GM19023 (cell line): ENCODE measurements at regions not wholly inside any gene's neighbourhood (a gene's known extent, or its start where the extent isn't known, plus 50 kb on each side); places are given as distances from the start of the nearest gene placed in this dataset.
"Not testable (repeated sequence)": the region's sequence is repeated elsewhere in the genome, so short reads cannot be mapped to it uniquely, and the experiment has no call there.

Source experiments
- ATAC-seq: cut with Tn5 transposase; IDR thresholded peaks from one replicate; pipeline ENCODE4 v1.9.1; 2021; ENCODE audit warnings: mild to moderate bottlenecking, moderate library complexity; ENCODE audit not compliant: unreplicated experiment

DNA sequence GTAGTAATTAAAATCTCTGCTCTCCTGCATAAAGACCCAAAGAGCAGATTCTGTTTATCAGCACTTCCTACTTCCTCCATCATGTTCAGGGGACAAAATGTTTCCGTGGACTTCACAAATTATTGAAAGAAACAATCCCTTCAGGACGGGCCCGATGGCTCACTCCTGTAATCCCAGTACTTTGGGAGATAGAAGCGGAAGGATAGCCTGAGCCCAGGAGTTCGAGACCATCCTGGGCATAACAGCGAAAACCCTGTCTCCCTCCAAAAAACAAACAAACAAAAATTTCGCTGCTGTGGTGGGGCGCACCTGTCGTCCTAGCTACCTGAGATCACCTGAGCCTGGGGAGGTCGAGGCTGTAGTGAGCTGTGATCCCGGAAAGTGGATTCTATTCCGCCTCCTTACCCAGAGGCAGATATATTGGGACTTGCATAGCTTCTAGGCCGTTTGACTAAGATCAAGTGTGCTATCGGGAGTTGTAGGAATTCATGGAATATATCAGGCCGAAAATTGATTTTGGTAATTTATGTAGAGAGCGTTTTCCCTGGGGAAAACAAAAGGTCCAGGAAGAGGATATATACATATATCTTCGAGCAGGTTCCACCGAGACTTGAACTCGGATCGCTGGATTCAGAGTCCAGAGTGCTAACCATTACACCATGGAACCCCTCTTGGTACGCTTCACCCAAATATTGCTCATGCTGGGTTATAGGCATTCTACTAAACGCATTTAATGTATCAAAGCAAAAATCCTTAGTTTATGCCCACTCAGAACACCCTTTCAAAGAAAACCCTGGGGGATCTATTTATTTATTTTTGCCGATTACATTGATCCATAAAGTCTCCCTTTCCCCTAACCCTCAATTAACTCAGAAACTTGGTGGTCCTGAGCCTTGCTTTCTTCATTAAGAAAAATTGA lies 74.5 kb upstream of the ZNF184 start:
- ATAC-seq: no peak

DNA sequence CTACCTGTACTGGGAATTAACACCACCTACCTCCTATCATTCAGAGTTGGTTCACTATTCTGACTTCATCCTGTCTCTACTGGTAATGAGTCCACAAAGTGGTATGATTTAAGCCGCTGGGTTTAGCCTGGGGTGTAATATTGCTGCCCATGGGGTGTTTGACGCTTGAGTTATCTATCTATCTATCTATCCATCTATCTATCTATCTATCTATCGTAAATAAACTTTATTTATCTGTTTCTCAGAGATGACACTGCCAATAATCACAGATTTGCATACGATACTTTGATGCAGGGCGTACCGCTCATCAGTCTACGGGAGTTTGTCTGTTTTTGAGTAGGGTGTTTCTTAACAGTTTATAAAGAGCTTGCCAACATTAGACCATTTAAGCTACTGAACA lies 73.6 kb upstream of the ZNF184 start:
- ATAC-seq: no peak

- ATAC-seq: no peak
These were observed 72.6 kb upstream of the ZNF184 start for GRCh38 chr6:27545271-27546046.

DNA sequence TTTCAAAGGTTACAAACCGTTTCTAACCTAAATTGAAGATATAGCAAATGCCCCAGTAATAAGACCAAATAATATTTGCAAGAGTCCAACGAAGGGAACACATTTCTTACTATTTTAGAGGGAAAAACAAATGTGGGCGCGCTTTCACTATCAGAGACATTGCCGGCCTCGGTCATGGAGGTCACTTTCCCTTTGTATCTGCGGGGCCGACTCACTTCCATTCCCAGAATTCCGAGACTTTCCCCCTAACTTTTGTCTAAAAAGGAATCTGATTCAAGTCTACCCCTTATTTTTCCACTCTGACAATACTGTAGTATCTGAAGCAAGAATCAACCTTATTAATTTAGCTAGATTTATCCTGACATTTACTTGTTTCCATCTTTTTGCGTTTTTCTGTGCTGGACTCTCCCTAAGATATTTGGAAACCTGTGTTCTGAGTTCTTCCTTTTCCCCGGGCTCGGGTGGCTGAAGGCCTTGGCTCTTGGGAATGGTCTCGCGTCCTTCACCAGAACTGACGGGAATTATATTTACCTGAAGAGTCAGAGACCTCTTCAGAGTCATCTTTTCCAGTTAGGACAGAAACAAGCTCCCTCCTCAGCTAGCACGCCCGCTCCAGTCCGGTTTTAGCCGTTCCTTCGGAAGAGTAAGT lies 71.8 kb upstream of the ZNF184 start:
- no peak for ATAC-seq

GRCh38 chr6:27544135-27544534 lies 71.2 kb upstream of the ZNF184 start:
- not testable (repeated sequence) for ATAC-seq

DNA sequence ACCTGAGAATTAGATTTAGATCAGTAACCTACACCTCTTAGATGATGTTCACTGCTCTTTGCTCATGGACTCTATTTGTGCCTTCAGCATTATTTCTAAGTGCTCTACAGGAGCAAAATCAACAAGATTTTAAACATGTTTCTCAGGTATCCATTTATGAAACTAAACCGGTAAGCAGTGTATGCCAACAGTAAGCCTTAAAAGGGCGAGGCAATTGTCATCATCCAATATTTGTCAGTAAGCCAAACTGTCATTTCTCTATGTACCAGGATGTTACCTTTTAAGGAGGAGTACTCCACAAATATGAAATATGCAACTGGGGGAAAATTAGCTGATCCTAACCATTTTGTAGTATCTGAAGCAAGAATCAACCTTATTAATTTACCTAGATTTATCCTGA lies 69.6 kb upstream of the ZNF184 start:
- ATAC-seq: no peak

GRCh38 chr6:27541933-27542297 lies 69.0 kb upstream of the ZNF184 start:
- no peak for ATAC-seq

DNA sequence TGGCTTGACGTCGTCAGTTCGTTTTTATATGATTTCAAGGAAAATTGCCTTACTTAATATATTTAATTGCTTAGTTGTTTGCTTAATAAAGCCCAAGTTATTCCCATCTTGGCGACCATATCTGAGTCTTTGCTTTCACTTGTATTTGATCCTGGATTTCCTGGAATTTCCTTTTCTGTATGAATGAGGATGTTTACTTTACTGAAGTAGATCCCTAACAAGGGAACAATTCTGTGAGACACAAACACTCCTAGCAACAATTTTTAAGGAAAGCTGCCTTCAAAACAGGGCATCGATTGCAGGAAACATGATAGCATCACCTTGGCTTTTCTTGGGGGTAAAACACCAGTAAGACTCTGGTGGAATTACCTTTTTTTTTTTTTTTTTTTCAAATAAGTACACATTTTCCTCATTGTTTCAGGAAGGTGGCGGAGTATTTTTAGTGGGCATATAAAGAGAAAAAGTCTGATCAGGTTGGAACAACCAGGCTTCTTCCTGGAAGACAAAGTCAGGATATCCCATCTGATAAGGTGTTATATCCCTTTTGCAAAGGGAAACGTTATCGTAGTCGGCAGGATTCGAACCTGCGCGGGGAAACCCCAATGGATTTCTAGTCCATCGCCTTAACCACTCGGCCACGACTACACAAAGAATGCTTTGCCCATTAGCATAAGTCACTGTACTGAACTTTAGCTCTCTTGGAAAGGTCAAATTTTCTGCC lies 68.5 kb upstream of the ZNF184 start:
- no peak for ATAC-seq

- ATAC-seq: no peak
These were observed 66.6 kb upstream of the ZNF184 start for GRCh38 chr6:27539551-27539950.

DNA sequence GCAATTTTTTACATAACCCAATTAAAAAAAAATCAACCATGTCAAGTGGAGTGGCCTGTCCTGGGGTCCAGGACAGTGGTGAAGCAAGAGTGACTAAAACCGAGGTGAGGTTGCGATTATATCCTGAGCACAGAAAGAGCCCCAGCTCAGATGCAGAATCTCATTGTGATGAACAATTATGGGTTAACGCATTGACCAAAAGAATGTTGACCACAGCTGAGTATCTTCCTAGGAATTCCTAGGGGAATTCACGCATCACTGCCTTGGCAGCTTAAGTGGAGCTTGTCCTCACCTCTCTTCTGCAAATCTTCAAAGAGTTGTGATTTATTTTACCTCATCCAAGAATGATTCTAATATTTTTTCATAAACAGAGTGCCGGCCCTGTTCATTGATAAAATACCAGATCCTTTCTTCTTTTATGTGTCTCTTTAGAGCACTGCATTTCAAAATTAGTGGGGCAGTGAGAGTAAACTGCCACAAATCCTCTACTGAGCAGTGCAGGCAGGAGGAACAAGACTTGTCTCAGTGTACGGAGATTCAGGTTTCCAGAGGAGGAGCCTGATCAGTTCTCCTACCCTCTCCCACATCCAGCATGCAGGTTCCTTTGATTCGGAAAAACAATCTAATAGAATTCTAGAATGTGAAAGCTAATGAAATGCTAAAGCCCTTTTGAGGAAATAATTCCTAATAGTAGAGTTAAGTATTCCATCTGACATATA lies 60.1 kb upstream of the ZNF184 start:
- ATAC-seq: no peak

DNA sequence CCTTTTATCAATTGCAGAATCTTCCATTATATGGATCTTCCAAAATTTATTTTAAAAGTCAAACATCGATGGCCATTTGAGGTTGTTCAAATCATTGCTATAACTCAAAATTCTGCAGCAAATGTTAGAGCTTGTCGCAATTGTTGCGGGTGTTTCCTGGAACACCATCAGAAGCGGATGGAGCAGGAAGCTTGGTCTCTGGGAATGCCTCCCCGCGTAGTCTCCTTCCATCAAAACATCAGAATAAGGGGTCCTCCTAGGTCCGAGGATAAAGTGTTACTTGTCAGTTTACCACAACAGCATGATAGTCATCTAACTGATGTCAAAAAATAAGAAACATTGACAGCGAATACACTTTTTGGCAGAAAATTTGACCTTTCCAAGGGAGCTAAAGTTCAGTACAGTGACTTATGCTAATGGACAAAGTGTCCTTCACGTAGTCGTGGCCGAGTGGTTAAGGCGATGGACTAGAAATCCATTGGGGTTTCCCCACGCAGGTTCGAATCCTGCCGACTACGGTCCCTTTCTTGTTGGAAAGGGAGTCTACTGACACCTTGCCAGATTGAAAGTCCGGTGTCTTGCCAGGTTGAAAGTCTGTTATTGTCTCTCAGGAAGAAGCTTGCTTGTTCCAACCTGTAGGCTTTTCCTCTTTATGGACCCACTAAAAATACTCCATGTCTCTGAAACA lies 59.0 kb upstream of the ZNF184 start:
- no peak for ATAC-seq

DNA sequence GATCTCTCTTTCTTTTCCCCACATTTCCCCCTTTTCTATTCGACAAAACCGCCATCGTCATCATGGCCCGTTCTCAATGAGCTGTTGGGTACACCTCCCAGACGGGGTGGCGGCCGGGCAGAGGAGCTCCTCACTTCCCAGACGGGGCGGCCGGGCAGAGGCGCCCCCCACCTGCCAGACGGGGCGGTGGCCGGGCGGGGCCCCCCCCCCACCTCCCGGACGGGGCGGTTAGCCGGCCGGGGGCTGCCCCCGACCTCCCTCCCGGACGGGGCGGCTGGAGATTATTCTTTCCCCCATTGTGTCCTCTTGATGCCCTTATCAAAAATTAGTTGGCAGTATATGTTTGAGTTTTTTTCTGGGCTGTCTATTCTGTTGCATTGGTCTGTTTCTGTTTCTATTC lies 56.9 kb upstream of the ZNF184 start:
- not testable (repeated sequence) for ATAC-seq

GRCh38 chr6:27528714-27529113 lies 55.8 kb upstream of the ZNF184 start:
- ATAC-seq: no peak
